ENCODE measurements at regions not wholly inside any gene's neighbourhood (a gene's known extent, or its start where the extent isn't known, plus 50 kb on each side); places are given as distances from the start of the nearest gene placed in this dataset.
"Not testable (repeated sequence)": the region's sequence is repeated elsewhere in the genome, so short reads cannot be mapped to it uniquely, and the experiment has no call there.

DNA sequence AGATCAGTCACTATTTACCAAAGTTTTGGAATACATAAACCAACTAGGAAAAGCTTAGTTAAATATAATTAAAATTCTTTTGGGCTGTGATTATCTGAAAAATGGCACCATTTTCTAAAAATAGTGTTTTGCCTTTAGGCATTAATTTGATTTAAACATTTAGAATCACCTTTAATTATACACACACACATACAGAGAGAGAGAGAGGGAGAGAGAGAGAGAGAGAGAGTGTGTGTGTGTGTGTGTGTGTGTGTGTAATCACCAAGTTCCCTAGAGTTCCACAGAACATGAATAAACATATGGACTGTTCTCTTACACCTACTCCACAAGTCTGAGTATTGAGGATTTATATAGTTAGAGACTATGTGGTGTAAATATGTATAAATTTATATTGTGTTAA is 141.2 kb upstream of the ATXN1 start:
- DNase-seq: no peak

DNA sequence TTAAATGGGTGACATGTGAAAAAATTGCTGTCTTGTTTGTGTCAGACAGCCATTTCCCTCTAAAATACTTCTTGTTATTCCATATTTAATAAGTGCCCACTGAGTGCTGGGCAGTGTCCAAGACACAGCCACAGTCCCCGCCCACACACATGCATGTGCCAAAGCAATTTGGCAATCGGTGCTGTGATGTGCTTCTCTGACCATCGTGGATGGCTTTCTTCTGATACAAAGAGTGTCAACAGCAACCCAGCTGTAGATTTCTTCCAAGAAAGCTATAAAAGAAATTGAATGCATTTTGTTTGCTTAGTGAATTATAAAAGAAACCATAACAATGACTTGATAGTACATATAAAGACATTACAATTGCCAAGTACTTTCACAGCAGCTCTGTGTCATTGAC is 140.5 kb upstream of the ATXN1 start:
- DNase-seq: no peak

DNA sequence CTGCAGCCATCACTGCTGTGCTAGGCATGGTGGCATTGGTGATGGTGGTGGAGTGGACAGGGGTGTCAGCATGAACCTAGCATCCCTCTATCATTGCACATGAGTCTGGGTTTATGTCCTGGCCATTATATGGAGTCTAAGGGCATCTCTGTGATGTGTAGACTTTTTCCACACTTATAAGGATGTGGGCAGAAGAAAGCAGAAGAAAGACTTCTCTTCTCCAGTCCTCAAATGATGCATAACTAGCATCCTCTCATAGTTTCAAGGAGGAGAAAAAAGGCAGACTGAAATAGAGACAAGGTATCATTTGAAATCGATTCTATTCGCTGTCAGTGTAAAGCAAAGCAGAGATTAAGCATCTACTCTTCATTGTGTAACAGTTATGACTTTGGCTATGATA is 140.0 kb upstream of the ATXN1 start:
- DNase-seq: no peak

- no peak for DNase-seq
Observed at GRCh38 chr6:16898640-16899396, 137.6 kb upstream of the ATXN1 start.

DNA sequence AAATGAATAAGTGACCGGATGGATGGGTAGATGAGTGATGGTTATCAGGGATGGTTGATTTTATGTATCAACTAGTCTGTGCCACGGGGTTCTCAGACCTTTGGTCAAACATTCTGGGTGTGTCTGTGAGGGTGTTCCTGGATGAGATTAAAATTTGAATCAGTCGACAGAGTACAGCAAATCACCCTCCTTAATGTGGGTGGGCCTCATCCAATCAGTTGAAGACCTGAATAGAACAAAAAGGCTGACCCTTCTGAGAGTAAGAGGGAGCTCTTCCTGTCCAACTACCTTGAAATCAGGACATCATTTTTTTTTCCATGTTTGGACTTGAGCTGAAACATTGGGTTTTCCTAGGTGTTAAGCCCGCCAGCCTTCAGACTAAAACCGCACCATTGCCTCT is 136.4 kb upstream of the ATXN1 start:
- no peak for DNase-seq

- no peak for DNase-seq
Observed at GRCh38 chr6:16894301-16894700, 133.0 kb upstream of the ATXN1 start.

- not testable (repeated sequence) for DNase-seq
Observed at GRCh38 chr6:16891110-16891509, 129.8 kb upstream of the ATXN1 start.

- DNase-seq: no peak
Observed at GRCh38 chr6:16885411-16886160, 124.3 kb upstream of the ATXN1 start.

GRCh38 chr6:16884526-16884925 is 123.3 kb upstream of the ATXN1 start:
- no peak for DNase-seq

GRCh38 chr6:16883414-16883813 is 122.2 kb upstream of the ATXN1 start:
- no peak for DNase-seq

- DNase-seq: no peak
Observed at GRCh38 chr6:16882230-16882629, 121.0 kb upstream of the ATXN1 start.

- DNase-seq: not testable (repeated sequence)
Observed at GRCh38 chr6:16876852-16877251, 115.6 kb upstream of the ATXN1 start.

DNA sequence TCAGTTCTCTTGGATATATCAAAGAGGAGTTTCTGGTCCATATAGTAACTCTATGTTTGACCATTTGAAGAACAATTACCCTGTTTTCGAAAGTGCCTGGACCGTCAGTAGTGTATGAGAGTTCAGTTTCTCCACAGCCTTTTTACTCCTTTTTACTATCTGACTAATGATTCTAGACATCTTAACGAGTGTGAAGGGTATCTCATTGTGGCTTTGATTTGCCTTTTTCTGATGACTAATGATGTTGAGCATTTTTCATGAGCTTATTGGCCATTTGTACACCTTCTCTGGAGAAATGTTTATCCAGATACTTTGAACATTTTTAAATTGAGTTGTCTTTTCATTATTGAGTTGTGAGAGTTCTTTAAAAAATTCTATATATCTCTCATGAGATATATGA is 114.9 kb upstream of the ATXN1 start:
- DNase-seq: no peak

GRCh38 chr6:16873698-16874097 is 112.4 kb upstream of the ATXN1 start:
- DNase-seq: no peak

GRCh38 chr6:16872543-16873235 is 111.4 kb upstream of the ATXN1 start:
- no peak for DNase-seq

DNA sequence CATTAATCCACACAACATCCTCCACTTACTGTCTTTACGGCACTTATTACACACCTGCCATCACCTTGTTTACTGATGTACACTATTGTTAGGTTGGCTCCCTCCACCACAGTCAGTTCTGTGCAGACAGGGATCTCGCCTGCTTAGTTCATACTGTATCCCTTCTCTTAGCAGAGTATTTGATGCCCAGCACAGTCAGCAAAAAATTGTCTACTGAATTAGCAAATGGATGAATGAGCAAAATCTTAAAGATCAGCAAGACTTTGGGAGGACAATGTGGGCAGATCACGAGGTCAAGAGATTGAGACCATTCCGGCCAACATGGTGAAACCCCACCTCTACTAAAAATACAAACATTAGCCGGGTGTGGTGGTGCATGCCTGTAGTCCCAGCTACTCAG is 109.8 kb upstream of the ATXN1 start:
- no peak for DNase-seq

DNA sequence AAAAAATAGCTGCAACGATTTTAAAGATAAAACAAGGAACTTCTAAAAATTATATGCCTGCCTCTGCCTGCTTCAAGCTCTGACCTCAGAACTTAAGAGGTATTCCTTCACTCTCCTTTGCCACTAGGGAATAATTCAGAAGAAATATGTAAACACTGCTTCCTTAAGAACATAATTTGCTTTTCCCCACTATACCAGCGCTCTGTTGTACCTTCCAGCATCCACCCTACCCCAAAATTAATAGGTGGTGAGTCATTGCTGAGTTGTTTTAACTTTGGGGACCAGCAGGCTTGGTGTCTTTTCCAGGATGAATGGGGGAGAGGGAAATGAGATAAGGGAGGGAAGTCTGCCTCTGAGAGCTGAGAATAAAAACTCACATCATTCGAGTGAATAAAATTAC is 107.7 kb upstream of the ATXN1 start:
- DNase-seq: no peak

DNA sequence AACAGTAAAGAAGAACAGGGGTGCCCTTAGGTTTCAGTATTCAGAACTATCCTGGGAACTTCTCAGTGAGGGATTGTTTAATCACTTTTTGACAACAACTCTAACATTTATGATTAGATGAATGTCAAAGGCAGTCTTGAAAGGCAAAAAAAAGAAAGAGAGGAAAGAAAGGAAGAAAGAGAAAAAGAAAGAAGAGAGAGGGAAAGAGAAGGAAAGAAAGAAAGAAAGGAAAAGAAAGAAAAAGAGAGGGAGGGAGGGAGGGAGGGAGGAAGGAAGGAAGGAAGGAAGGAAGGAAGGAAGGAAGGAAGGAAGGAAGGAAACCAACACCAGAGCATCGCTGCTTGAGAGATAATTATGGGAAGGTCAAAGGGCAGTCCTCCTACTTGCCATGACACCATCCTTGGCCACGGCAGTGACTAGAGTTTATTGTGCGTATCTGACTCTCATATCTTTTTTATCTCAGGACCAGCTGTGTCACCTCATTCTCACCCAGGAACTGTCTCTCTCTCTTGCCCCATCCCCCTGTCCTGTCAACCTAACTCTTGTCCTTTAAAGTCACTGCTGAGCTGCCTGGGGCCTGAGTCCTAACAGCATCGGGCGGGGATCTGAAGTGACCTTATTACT is 96.8 kb upstream of the ATXN1 start:
- no peak for DNase-seq

DNA sequence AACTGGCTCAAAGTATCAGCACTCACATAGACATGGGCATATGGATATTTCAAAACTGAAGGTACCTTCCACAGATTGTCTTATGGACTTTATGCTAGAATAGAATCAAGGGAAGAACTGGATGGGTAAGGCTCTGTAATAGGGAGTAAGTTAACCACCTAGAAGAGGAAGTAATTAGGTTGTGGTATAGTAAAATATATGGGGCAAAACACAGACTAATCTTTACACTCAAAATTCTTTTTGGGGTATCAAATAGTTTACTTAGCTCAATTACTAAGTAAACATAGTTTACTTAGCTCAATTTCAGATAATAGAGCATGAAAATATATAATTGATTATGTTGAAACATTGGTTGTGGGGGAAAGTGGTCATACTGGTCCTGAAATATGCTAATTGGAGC is 94.2 kb upstream of the ATXN1 start:
- no peak for DNase-seq

- no peak for DNase-seq
Observed at GRCh38 chr6:16854986-16855385, 93.7 kb upstream of the ATXN1 start.

GRCh38 chr6:16852671-16853070 is 91.4 kb upstream of the ATXN1 start:
- no peak for DNase-seq

DNA sequence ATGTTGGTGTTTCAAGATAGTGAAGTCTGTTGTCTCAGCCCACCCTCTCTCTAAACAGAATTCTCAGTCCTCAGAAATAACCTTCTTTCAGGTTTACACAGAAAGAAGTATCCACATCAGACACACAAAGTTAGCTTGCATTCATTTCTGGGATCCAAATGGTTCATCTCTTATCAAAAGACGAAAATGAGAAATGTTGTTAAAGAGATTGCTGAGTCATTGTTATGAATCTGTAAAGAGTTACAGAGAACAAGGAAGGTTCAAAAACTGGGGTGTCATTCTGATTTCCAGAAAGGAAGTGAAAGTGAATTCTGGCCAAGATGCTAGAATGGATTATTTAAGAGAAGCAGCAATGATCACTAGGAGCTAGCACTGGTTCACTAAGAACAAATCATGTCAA is 90.5 kb upstream of the ATXN1 start:
- DNase-seq: no peak

- DNase-seq: no peak
Observed at GRCh38 chr6:16851044-16851540, 89.8 kb upstream of the ATXN1 start.

Measured in activated effector memory CD4-positive, alpha-beta T cell treated with anti-CD3 and anti-CD28 coated beads, Interleukin-2, amount 50 U/mL, for 16 hours (primary cell).